GM12878 (cell line): ENCODE measurements at regions not wholly inside any gene's neighbourhood (a gene's known extent, or its start where the extent isn't known, plus 50 kb on each side); places are given as distances from the start of the nearest gene placed in this dataset.
"Not testable (repeated sequence)": the region's sequence is repeated elsewhere in the genome, so short reads cannot be mapped to it uniquely, and the experiment has no call there.

Experiments used
- ATAC-seq: fragments of 200-7000 bp; cut with Tn5 transposase; 3 replicates; pipeline ENCODE4 v1.9.1; 2020; ENCODE audit warnings: mild to moderate bottlenecking, moderate library complexity
- BruUV-seq: library from RNA; stranded (reverse); fragments of 400-500 nt; replicated peaks from 2 replicates; lab custom pipeline; 2021; lab: Mats Ljungman, UMichigan
- CTCF ChIA-PET: fragments of 300-600 bp; sonication (Branson Sonifier 250); formaldehyde crosslinking; extraction: SDS; loops from one replicate; lab custom pipeline; 2021; ENCODE audit warnings: inconsistent platforms; lab: Yijun Ruan, JAX
- POLR2A ChIA-PET: fragments of 350-600 bp; formaldehyde crosslinking; extraction: SDS; loops from one replicate; lab custom pipeline; 2021; ENCODE audit warnings: inconsistent platforms; lab: Charles Lee
- RAD21 ChIA-PET: fragments of 300-600 bp; sonication (Branson Sonifier 250); formaldehyde crosslinking; loops from one replicate; lab custom pipeline; 2023; ENCODE audit warnings: antibody characterized with exemption; ENCODE audit not compliant: unreplicated experiment; lab: Charles Lee
- SMC1A ChIA-PET: fragments of 300-600 bp; sonication (Branson Sonifier 250); formaldehyde crosslinking; loops from one replicate; lab custom pipeline; 2023; ENCODE audit not compliant: unreplicated experiment, uncharacterized antibody; lab: Charles Lee
- DNase-seq: peaks from one replicate; pipeline ENCODE4 v3.0.0-alpha.2; 2011; ENCODE audit warnings: low read depth, low spot score
- FAIRE-seq: peaks from 3 replicates; lab custom pipeline; 2011; peaks lifted over from hg19 to GRCh38; lab: Jason Lieb, UNC
- H2AFZ ChIP-seq: 2 replicates; pipeline ENCODE4 v1.6.0; 2011; ENCODE audit warnings: low read depth, low read length, control low read depth; ENCODE audit not compliant: control insufficient read depth
- H3K27ac ChIP-seq: 2 replicates; pipeline ENCODE4 v1.5.1; 2011; ENCODE audit warnings: control low read depth; ENCODE audit not compliant: control insufficient read depth, insufficient read depth
- H3K27me3 ChIP-seq, 2 experiments: replicated peaks in 1 of 2; 2 replicates each; pipeline versions ENCODE4 v1.6.0 to v1.6.1; 2011; ENCODE audit warnings: low read length in 1 of 2; ENCODE audit not compliant: control insufficient read depth in 2 of 2, insufficient read depth in 2 of 2
- H3K36me3 ChIP-seq, 2 experiments: 2 replicates each; pipeline ENCODE4 v1.5.1; 2011; ENCODE audit warnings: low read length in 1 of 2; ENCODE audit not compliant: control insufficient read depth in 2 of 2, insufficient read depth in 2 of 2
- H3K4me1 ChIP-seq: 2 replicates; pipeline ENCODE4 v1.6.1; 2011; ENCODE audit warnings: mild to moderate bottlenecking, low read length, moderate library complexity, mixed read lengths; ENCODE audit not compliant: control insufficient read depth, insufficient read depth
- H3K4me2 ChIP-seq: 2 replicates; pipeline ENCODE4 v1.6.0; 2011; ENCODE audit warnings: control low read depth; ENCODE audit not compliant: control insufficient read depth, insufficient read depth
- H3K4me3 ChIP-seq: fragments of 200-600 bp; sonication (generic); 2 replicates; pipeline ENCODE4 v1.5.1; 2016
- H3K79me2 ChIP-seq: 2 replicates; pipeline ENCODE4 v1.6.0; 2011; ENCODE audit warnings: low read length; ENCODE audit not compliant: control insufficient read depth, insufficient read depth
- H3K9ac ChIP-seq: 2 replicates; pipeline ENCODE4 v1.8.0; 2011; ENCODE audit warnings: low read length, control low read depth, mixed read lengths; ENCODE audit not compliant: control insufficient read depth, insufficient read depth
- H3K9me3 ChIP-seq: replicated peaks from 3 replicates; pipeline ENCODE4 v1.5.1; 2011; ENCODE audit warnings: mild to moderate bottlenecking, low read length; ENCODE audit not compliant: control insufficient read depth, insufficient read depth
- H4K20me1 ChIP-seq: 2 replicates; pipeline ENCODE4 v1.6.0; 2011; ENCODE audit not compliant: control insufficient read depth, insufficient read depth
- CBFB ChIP-seq: IDR thresholded peaks from 2 replicates; pipeline ENCODE4 v1.6.1; 2016; ENCODE audit warnings: antibody characterized with exemption, low read depth
- CBX3 ChIP-seq: fragments of 200-600 bp; sonication (generic); IDR thresholded peaks from 2 replicates; pipeline ENCODE4 v1.6.1; 2016; ENCODE audit warnings: low read depth, borderline replicate concordance
- E2F4 ChIP-seq: IDR thresholded peaks from 2 replicates; pipeline ENCODE4 v1.6.1; 2012; ENCODE audit warnings: low read depth, low read length, improper control_type of control experiment
- EGR1 ChIP-seq, 2 experiments: IDR thresholded peaks; 1 replicate in 1 of 2; 2 replicates in 1 of 2; pipeline ENCODE4 v1.6.1; 2011 to 2012; ENCODE audit warnings: low read depth in 2 of 2, low read length in 2 of 2, borderline replicate concordance in 1 of 2, mild to moderate bottlenecking in 1 of 2, moderate library complexity in 1 of 2
- GABPA ChIP-seq: IDR thresholded peaks from 2 replicates; pipeline ENCODE4 v1.6.1; 2014; ENCODE audit warnings: antibody characterized with exemption, low read depth, mild to moderate bottlenecking, inconsistent platforms
- IKZF2 ChIP-seq, 2 experiments: fragments of 450-650 bp; IDR thresholded peaks; 2 replicates each; pipeline ENCODE4 v1.6.1; 2017; ENCODE audit warnings: mild to moderate bottlenecking in 2 of 2, moderate library complexity in 2 of 2
- IRF5 ChIP-seq: fragments of 450-650 bp; IDR thresholded peaks from 2 replicates; pipeline ENCODE4 v1.6.1; 2017; ENCODE audit warnings: borderline replicate concordance
- RAD21 ChIP-seq: IDR thresholded peaks from 2 replicates; pipeline ENCODE4 v1.6.1; 2011; ENCODE audit warnings: mild to moderate bottlenecking, low read depth, low read length, moderate library complexity; ENCODE audit not compliant: insufficient read depth
- RB1 ChIP-seq: fragments of 450-650 bp; formaldehyde crosslinking; IDR thresholded peaks from 2 replicates; pipeline ENCODE4 v1.6.1; 2017; ENCODE audit warnings: mild to moderate bottlenecking, borderline replicate concordance
- RBBP5 ChIP-seq: fragments of 200-600 bp; sonication (generic); conservative IDR thresholded peaks from 2 replicates; pipeline ENCODE4 v1.6.1; 2016
- SMAD5 ChIP-seq: IDR thresholded peaks from 2 replicates; pipeline ENCODE4 v1.6.1; 2016; ENCODE audit warnings: antibody characterized with exemption, low read depth
- SMC3 ChIP-seq: IDR thresholded peaks from 2 replicates; pipeline ENCODE4 v1.6.1; 2011; ENCODE audit warnings: low read length, improper control_type of control experiment, borderline replicate concordance
- STAT1 ChIP-seq: fragments of 450-650 bp; conservative IDR thresholded peaks from 2 replicates; pipeline ENCODE4 v1.6.1; 2014; ENCODE audit warnings: antibody characterized with exemption, mild to moderate bottlenecking
- TBL1XR1 ChIP-seq: IDR thresholded peaks from 2 replicates; pipeline ENCODE4 v1.6.1; 2012; ENCODE audit warnings: low read depth, low read length, improper control_type of control experiment
- YBX1 ChIP-seq: fragments of 450-650 bp; IDR thresholded peaks from 2 replicates; pipeline ENCODE4 v1.6.1; 2016; ENCODE audit warnings: antibody characterized with exemption
- ZNF207 ChIP-seq: fragments of 450-650 bp; IDR thresholded peaks from 2 replicates; pipeline ENCODE4 v1.6.1; 2014; ENCODE audit warnings: antibody characterized with exemption, mild to moderate bottlenecking, borderline replicate concordance
- WGBS: methylation state at CpG from one replicate; pipeline ENCODE4 v1.1.6; 2016; ENCODE audit warnings: low lambda C conversion rate; ENCODE audit not compliant: insufficient replicate concordance, insufficient coverage; ENCODE audit errors: missing lambda C conversion rate; 5-methylcytosine and 5-hydroxymethylcytosine counted together
- in situ Hi-C: fragments of 300-500 bp; cut with MboI; formaldehyde crosslinking; loops from 9 replicates; pipeline ENCODE4 v1.14.3; 2018; ENCODE audit warnings: mixed read lengths
- intact Hi-C: fragments of 100-400 bp; cut with micrococcal nuclease; formaldehyde crosslinking; loops from one replicate; pipeline ENCODE4 v1.14.2; 2022; ENCODE audit not compliant: unreplicated experiment

GRCh38 chr6:27788376-27788775, 123.8 kb downstream of the OR2B2 start:
- H3K4me3 ChIP-seq, H4K20me1 ChIP-seq, H3K4me1 ChIP-seq, FAIRE-seq, DNase-seq, H3K27me3 ChIP-seq, BruUV-seq, H3K79me2 ChIP-seq, ATAC-seq, H3K9me3 ChIP-seq, intact Hi-C loops, H3K4me2 ChIP-seq, H3K27ac ChIP-seq, H3K36me3 ChIP-seq, H3K9ac ChIP-seq, H2AFZ ChIP-seq: not testable (repeated sequence)
- RAD21 ChIA-PET: interaction anchor here (1.2 to 1.3 kb wide), 2 partner anchors 32 to 611 kb away, joined by 4 read pairs; no protein-coding TSS in a partner anchor
- WGBS: 76% methylated on average over 17 of the region's 17 CpGs
- CTCF ChIA-PET: interaction anchor here (0.8 to 2.5 kb wide), 7 partner anchors 10 to 626 kb away, joined by 3 to 13 read pairs (median 3); no protein-coding TSS in a partner anchor
- SMC1A ChIA-PET: interaction anchor here (1.3 to 3.2 kb wide), 4 partner anchors 13 to 625 kb away, joined by 3 to 30 read pairs (median 4); no protein-coding TSS in a partner anchor
- in situ Hi-C loops: loop anchor here (10.0 kb wide), 1 partner anchor 474 kb away; the partner anchor contains the start of gene POM121L2
- POLR2A ChIA-PET: interaction anchor here (0.6 to 1.6 kb wide), 2 partner anchors 16 to 511 kb away, joined by 3 to 5 read pairs; no protein-coding TSS in a partner anchor

GRCh38 chr6:27786048-27786447, 126.1 kb downstream of the OR2B2 start:
- no peak for TF ChIP-seq TBL1XR1
- TF ChIP-seq GABPA: no peak
- no peak for TF ChIP-seq YBX1
- TF ChIP-seq CBX3: no peak
- TF ChIP-seq EGR1 (IDR thresholded peaks at IDR 0.05; ENCODE audit: borderline replicate concordance in 1 of 2, low read depth in 2 of 2, low read length in 2 of 2): no peak
- no peak for TF ChIP-seq ZNF207
- TF ChIP-seq IRF5: no peak
- TF ChIP-seq RBBP5: no peak
- TF ChIP-seq RB1: no peak
- TF ChIP-seq SMAD5: no peak
- no peak for TF ChIP-seq RAD21
- TF ChIP-seq STAT1: no peak
- TF ChIP-seq CBFB: no peak
- TF ChIP-seq E2F4: no peak
- no peak for TF ChIP-seq IKZF2 (IDR thresholded peaks at IDR 0.05)
- no peak for TF ChIP-seq SMC3
- Histone ChIP-seq H3K9ac (no peak overlapping the region), H2AFZ (no peak overlapping the region), H3K4me2 (no peak overlapping the region), H3K36me3 (no peaks in the 10 kb centered on the region), H3K79me2 (no peaks in the 10 kb centered on the region), H3K9me3 (no peaks in the 10 kb centered on the region), H3K27ac (no peak overlapping the region), H4K20me1 (no peaks in the 10 kb centered on the region), H3K27me3 (no peaks in the 10 kb centered on the region), H3K4me3 (no peak overlapping the region), H3K4me1 (no peaks in the 10 kb centered on the region)
- ChIA-PET POLR2A (interaction anchor here (1.3 kb wide), 1 partner anchor 14 kb away, joined by 4 read pairs; no protein-coding TSS in a partner anchor), RAD21 (interaction anchor here (0.8 to 1.6 kb wide), 3 partner anchors 10 to 625 kb away, joined by 3 to 7 read pairs (median 4); no protein-coding TSS in a partner anchor), CTCF (interaction anchor here (1.2 to 2.5 kb wide), 4 partner anchors 9 to 30 kb away, joined by 3 to 13 read pairs (median 5); no protein-coding TSS in a partner anchor), SMC1A (interaction anchor here (1.0 to 3.7 kb wide), 3 partner anchors 9 to 29 kb away, joined by 4 to 12 read pairs (median 4); no protein-coding TSS in a partner anchor)
- DNase-seq: no peak
- 6% methylated on average over 1 of the region's 1 CpG for WGBS
- intact Hi-C loops (no loop called here), in situ Hi-C loops (loop anchor here (10.0 kb wide), 1 partner anchor 471 kb away; the partner anchor contains the start of gene POM121L2)
- no peak for FAIRE-seq
- no TSS peak for BruUV-seq
- ATAC-seq: no peak
